Cardiac fibroblast (primary cell): ENCODE measurements at regions not wholly inside any gene's neighbourhood (a gene's known extent, or its start where the extent isn't known, plus 50 kb on each side); places are given as distances from the start of the nearest gene placed in this dataset.

Experiments used
- DNase-seq, 2 donors: peaks; one replicate each; pipeline versions ENCODE4 v3.0.0 to v3.0.0-alpha.2; 2010; ENCODE audit warnings: low read depth in 2 of 2
- H3K4me3 ChIP-seq, 2 donors: replicated peaks in 1 of 2; 1 replicate in 1 of 2; 2 replicates in 1 of 2; pipeline ENCODE4 v1.5.1; 2011; ENCODE audit warnings: low read depth in 2 of 2, low read length in 2 of 2, mild to moderate bottlenecking in 2 of 2, moderate library complexity in 1 of 2
- CTCF ChIP-seq: IDR thresholded peaks from one replicate; pipeline ENCODE4 v1.5.1; 2011; ENCODE audit warnings: low read depth, mild to moderate bottlenecking, low read length, inconsistent platforms

GRCh38 chr6:23518294-23518693 is 607.7 kb upstream of the NRSN1 start:
- no peak for DNase-seq
- no peak for TF ChIP-seq CTCF
- no peak overlapping the region for H3K4me3 ChIP-seq

- TF ChIP-seq CTCF: no peak
- DNase-seq: no peak
Observed at GRCh38 chr6:23522792-23523547, 603.0 kb upstream of the NRSN1 start.

GRCh38 chr6:23523771-23524170 is 602.2 kb upstream of the NRSN1 start:
- no peak overlapping the region for H3K4me3 ChIP-seq
- TF ChIP-seq CTCF: no peak
- DNase-seq: no peak

More at GRCh38 chr6:23522792-23523547, 603.0 kb upstream of the NRSN1 start:
- H3K4me3 ChIP-seq: no peak overlapping the region

- TF ChIP-seq CTCF: no peak
- no peak for DNase-seq
- H3K4me3 ChIP-seq: no peak overlapping the region
Observed at GRCh38 chr6:23524548-23524947, 601.5 kb upstream of the NRSN1 start.

GRCh38 chr6:23526526-23526925 is 599.5 kb upstream of the NRSN1 start:
- no peak for TF ChIP-seq CTCF
- H3K4me3 ChIP-seq: no peak overlapping the region
- no peak for DNase-seq

- no peak for TF ChIP-seq CTCF
- no peak for DNase-seq
- H3K4me3 ChIP-seq: no peak overlapping the region
Observed at GRCh38 chr6:23529902-23530301, 596.1 kb upstream of the NRSN1 start.

- TF ChIP-seq CTCF: no peak
- no peak overlapping the region for H3K4me3 ChIP-seq
- no peak for DNase-seq
Observed at GRCh38 chr6:23531666-23532065, 594.3 kb upstream of the NRSN1 start.
